GM19467 (cell line): ENCODE measurements at regions not wholly inside any gene's neighbourhood (a gene's known extent, or its start where the extent isn't known, plus 50 kb on each side); places are given as distances from the start of the nearest gene placed in this dataset.
"Not testable (repeated sequence)": the region's sequence is repeated elsewhere in the genome, so short reads cannot be mapped to it uniquely, and the experiment has no call there.

Experiments
- ATAC-seq: cut with Tn5 transposase; IDR thresholded peaks from one replicate; pipeline ENCODE4 v1.9.1; 2021; ENCODE audit warnings: mild to moderate bottlenecking, moderate library complexity; ENCODE audit not compliant: unreplicated experiment

DNA sequence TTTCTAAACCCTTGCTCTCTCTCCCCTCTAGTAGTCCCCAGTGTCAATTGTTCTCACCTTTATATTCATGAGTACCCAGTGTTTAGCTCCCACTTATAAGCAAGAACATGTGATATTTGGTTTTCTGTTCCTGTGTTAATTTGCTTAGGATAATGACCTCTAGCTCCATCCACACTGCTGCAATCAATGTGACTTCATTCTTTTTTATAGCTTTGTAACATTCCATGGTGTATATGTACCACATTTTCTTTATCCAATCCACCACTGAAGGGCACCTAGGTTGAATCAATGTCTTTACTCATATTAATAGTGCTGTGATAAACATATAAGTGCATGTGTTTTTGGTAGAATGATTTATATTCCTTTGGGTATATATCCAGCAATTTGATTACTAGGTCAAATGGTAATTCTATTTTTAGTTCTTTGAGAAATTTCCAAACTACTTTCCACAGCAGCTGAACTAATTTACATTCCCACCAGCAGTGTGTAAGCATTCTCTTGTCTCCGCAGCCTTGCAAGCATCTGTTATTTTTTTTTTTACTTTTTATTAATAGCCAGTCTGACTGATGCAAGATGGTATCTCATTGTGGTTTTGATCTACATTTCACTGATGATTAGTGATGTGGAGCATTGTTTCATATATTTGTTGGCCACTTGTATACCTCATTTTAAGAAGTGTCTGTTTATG, 277.8 kb downstream of the LTN1 start:
- ATAC-seq = no peak

GRCh38 chr21:28712411-28712810, 280.3 kb downstream of the LTN1 start:
- ATAC-seq = no peak

- ATAC-seq = no peak
Measured at GRCh38 chr21:28705616-28706015, 287.1 kb downstream of the LTN1 start.

DNA sequence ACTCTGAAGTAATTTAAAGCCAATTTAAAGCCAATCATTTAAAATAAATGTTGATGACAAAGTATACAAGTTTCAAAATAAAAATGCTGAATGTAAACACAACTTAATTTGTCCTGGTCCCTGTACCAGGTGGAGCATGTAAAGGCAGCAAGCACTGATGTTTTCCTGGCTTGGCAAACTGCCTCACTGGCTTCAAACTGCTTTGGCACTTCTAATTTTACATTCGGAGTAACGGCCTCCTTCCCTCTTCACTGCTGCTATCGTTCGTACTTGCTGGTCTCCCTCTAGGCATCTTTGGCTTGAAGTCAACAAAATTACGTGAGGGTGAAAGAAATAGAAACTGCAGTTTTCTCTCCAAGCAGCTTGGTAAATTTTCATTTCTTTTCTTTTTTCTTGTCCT, 287.9 kb downstream of the LTN1 start:
- no peak for ATAC-seq

DNA sequence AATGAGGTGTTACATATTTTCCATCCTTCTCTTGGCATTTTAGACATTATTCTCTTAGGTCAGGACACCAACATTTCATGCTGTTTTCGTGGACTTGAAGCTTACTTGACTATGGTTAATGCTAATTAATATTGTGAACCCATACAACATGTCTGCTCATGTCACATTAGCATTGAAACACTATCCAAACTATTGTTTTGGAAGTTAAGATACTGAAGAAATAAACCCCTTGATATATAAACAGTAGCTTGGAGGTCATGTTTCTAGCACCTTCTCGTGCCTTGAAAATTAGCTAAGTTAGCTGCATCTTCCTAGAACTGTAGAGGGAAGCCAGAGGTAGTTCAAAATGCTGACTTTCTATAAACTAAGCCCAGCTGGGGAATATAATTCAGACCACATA, 288.8 kb downstream of the LTN1 start:
- no peak for ATAC-seq

- ATAC-seq = no peak
Measured at GRCh38 chr21:28699596-28700259, 292.9 kb downstream of the LTN1 start.

DNA sequence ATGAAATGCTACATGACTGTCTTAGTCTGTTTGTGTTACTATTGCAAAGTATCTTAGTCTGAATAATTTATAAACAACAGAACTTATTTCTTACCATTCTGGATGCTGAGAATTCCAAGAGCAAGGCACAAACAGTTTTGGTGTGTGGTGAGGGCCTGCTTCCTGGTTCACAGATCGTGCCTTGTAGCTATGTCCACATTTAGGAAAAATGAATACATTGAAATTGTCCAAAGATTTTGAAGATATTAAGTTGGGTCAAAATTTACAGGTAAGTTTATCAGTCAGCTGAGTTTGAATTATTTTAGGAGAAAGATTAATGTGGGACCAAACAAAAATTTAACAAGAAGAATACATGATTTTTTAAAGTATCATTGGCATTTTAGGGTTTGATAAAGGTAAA, 293.5 kb downstream of the LTN1 start:
- no peak for ATAC-seq

GRCh38 chr21:28696844-28697410, 295.8 kb downstream of the LTN1 start:
- no peak for ATAC-seq

- no peak for ATAC-seq
Measured at GRCh38 chr21:28693476-28693875, 299.2 kb downstream of the LTN1 start.

DNA sequence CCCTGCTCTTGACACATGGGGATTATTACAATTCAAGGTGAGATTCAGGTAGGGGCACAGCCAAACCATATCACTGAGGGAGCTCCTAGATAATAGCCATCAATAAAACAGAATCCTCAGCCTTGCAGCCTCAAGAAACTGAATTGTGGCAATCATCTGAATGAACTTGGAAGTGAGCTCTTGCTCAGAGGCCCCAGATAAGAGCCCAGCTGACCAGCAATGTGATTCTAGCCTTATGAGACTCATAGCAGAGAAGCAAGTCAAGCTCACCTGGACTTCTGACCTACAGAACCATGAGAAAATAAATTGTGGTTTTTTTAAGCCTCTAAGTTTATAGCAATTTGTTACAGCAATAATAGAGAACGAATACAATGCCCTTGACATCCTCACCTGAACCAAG, 302.5 kb downstream of the LTN1 start:
- no peak for ATAC-seq

GRCh38 chr21:28688381-28688780, 304.3 kb downstream of the LTN1 start:
- no peak for ATAC-seq

- ATAC-seq = no peak
Measured at GRCh38 chr21:28687586-28687985, 305.1 kb downstream of the LTN1 start.

- ATAC-seq = no peak
Measured at GRCh38 chr21:28683982-28684752, 308.5 kb downstream of the LTN1 start.

- not testable (repeated sequence) for ATAC-seq
Measured at GRCh38 chr21:28682884-28683283, 309.8 kb downstream of the LTN1 start.

DNA sequence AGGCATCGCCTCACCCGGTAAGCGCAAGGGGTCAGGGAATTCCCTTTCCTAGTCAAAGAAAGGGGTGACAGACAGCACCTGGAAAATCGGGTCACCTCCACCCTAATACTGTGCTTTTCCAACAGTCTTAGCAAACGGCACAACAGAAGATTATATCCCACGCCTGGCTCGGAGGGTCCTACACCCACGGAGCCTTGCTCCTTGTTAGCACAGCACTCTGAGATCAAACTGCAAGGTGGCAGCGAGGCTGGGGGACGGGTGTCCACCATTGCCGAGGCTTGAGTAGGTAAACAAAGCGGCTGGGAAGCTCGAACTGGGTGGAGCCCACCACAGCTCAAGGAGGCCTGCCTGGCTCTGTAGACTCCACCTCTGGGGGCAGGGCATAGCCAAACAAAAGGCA, 315.6 kb downstream of the LTN1 start:
- not testable (repeated sequence) for ATAC-seq

DNA sequence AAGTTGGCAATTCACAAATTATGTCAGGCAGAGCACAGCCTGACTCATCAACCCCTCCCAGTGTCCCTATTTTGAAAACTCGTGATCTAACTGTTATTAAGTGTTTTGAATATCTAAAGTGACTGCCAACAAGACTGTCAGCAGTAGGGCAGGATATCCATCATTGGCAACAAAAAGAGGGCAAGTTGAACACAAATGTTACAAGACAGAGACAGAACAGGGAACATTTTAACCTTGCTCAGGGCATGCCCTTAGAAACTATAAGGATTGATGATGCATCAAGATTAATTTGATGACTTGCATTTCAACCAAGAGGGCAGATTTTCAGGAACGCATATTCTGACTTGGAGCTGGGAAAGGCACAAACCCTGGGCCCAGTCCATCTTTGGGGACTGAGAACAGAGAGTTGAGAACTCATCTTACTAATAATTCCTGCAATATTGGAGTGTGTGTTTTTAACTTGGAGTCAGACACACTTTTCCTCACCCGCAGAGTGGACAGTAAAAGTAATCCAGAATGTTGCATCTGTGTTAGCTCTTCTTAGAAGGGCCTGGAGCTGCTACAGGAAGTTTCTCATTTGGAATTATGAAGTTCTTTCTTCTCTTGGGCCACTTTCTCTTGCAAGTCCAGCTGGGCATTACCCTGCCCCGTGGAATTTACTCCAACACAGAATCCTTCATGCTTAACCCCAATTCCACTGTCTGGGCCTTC, 317.2 kb downstream of the LTN1 start:
- ATAC-seq = no peak

DNA sequence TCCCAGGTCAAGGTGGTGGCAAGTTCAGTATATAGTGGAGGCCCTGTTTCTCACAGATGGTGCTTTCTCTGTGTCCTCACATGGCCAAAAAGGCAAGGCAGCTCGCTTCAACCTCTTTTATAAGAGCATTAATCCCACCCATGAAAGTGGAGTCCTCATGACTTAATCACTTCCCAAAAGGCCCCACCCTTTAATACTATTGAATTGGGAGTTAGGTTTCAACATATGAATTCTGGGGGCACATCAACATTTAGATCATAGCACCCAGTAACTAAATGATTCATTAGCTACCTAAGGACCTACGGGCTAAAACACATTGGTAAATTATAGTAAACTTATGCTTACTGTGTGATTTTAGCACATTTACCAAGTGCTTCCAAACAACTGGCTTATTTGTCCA, 317.9 kb downstream of the LTN1 start:
- ATAC-seq = no peak

DNA sequence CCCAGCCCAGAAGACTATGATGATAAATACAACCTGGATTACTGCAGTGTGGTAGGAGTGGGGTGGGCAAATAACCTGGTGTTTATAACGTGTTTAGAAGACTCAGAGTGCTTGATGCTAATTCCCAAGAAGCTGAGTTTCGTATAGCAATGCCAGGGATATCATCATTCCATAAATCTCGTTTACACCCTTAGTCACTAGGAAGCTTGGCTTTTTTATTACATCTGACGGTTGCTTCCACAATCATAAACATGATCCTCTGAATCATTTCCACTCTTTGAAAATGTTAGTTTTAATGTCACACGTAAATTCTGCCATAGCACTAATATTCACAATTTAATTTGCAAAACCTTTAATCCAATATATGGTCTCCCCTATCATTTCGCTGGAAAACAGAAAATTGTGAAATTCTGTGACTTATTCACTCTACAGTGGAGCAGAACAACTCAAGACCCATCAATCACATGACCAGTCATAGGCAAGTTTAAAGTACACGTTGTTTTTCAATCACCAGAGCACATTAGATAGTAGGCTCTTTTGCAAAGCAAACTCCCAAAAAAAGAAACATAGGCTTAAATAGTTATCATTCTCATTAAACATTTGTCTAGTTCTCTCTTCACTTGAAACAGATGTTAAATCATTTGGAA, 321.0 kb downstream of the LTN1 start:
- ATAC-seq = no peak

- no peak for ATAC-seq
Measured at GRCh38 chr21:28669971-28670653, 322.6 kb downstream of the LTN1 start.

DNA sequence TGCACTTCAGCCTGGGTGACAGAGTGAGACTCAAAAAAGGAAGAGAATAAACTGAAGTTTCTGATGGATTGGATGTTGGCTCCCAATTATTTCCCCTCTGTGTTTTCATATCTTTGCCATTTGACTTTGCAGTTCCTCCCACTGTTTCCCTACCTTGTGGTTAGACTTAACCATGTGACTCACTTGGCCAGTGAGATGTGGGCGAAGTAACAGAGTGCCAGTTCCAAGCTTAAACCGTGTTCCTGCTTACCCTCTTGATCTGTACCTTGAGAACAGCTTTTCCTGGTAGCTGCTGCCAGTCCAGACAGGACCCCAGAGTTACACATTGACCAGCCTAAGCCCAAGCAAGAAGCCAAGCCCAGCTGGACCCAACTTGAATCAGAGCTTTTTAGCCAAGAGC, 323.4 kb downstream of the LTN1 start:
- ATAC-seq = no peak
